Ovary (tissue), 7 donors: ENCODE measurements at regions not wholly inside any gene's neighbourhood (a gene's known extent, or its start where the extent isn't known, plus 50 kb on each side); places are given as distances from the start of the nearest gene placed in this dataset.

Experiments used
- DNase-seq, 5 donors: peaks; one replicate each; pipeline ENCODE4 v3.0.0-alpha.2; 2019 to 2020
- H3K27ac ChIP-seq, 2 donors: fragments of 200-600 bp; one replicate each; pipeline versions ENCODE4 v1.5.1 to v1.8.0; 2019 to 2022
- H3K27me3 ChIP-seq: fragments of 200-600 bp; one replicate; pipeline ENCODE4 v1.8.0; 2022
- H3K36me3 ChIP-seq: fragments of 200-600 bp; sonication (generic); one replicate; pipeline ENCODE4 v1.5.1; 2019
- H3K4me1 ChIP-seq: one replicate; pipeline ENCODE4 v1.8.1; 2013; ENCODE audit warnings: mild to moderate bottlenecking, moderate library complexity; ENCODE audit not compliant: insufficient read depth
- H3K4me3 ChIP-seq: fragments of 200-600 bp; sonication (generic); one replicate; pipeline ENCODE4 v1.5.1; 2017
- H3K9me3 ChIP-seq, 2 donors: fragments of 200-600 bp in 1 of 2; sonication (generic) in 1 of 2; one replicate each; pipeline versions ENCODE4 v1.5.1 to v1.8.1; 2013 to 2019; ENCODE audit warnings: mild to moderate bottlenecking in 1 of 2, moderate library complexity in 1 of 2
- CTCF ChIP-seq, 3 donors: fragments of 450-650 bp in 2 of 3; fragments of 200-600 bp in 1 of 3; IDR thresholded peaks; one replicate each; pipeline versions ENCODE4 v1.5.1 to v1.8.0; 2016 to 2022; ENCODE audit warnings: antibody characterized with exemption in 3 of 3, mild to moderate bottlenecking in 1 of 3
- EP300 ChIP-seq: sonication (generic); formaldehyde crosslinking; IDR thresholded peaks from one replicate; pipeline ENCODE4 v1.6.1; 2017; ENCODE audit warnings: antibody characterized with exemption
- POLR2A ChIP-seq: fragments of 450-650 bp; IDR thresholded peaks from one replicate; pipeline ENCODE4 v1.6.1; 2017; ENCODE audit warnings: antibody characterized with exemption, mild to moderate bottlenecking, moderate library complexity
- WGBS, 3 donors: extraction: QIAGEN DNeasy Blood & Tissue Kit in 1 of 3; methylation state at CpG; one replicate each; pipeline versions ENCODE4 v1.1.5 to v1.1.7; 2013 to 2017; 5-methylcytosine and 5-hydroxymethylcytosine counted together
- intact Hi-C, 4 donors: fragments of 100-400 bp; cut with DNase I; formaldehyde crosslinking; loops; one replicate each; pipeline versions ENCODE4 v1.11.0 to v1.15.1; 2022 to 2023
- donor health status: DM: no; HTN: no; CAD: no; lungs with moderate emphysema.
- donor health status: DM: no; HTN: no; CAD: no.
- donor health status: Bipolar disorder and iron deficiency.
- donor health status: DM: no; HTN: no; CAD: no.
- donor health status: DM: yes; HTN: yes; CAD: no.

DNA sequence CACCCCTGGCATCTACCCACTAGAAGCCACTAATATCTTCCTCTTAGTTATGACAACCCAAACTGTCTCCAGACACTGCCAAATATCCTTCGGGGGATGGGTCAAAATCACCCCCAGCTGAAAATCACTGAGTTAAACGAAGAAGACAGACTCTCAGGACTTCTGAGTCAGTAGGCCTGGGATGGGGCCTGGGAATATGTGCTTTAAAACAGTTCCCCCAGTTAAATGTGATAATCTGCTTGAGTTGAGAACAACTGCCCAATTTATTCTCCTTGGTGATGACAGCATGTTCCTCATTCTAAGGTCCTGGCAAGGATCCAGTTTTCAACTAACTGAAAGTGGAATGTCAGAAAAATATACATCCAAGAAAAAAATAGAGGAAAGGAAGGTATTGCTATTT lies 52.4 kb downstream of the CBLL2 start:
- TF ChIP-seq CTCF (IDR thresholded peaks at IDR 0.05) (no peak), POLR2A (no peak), EP300 (no peak)
- Histone ChIP-seq H3K36me3 (no peaks in the 10 kb centered on the region), H3K4me1 (no peaks in the 10 kb centered on the region), H3K27me3 (no peaks in the 10 kb centered on the region), H3K9me3 (no peaks in the 10 kb centered on the region), H3K4me3 (no peak overlapping the region), H3K27ac (no peak overlapping the region)
- intact Hi-C loops: no loop called here
- 50 to 57% (median 54%) methylated on average over 2 of the region's 2 CpGs for WGBS, 3 donors
- no peak for DNase-seq

DNA sequence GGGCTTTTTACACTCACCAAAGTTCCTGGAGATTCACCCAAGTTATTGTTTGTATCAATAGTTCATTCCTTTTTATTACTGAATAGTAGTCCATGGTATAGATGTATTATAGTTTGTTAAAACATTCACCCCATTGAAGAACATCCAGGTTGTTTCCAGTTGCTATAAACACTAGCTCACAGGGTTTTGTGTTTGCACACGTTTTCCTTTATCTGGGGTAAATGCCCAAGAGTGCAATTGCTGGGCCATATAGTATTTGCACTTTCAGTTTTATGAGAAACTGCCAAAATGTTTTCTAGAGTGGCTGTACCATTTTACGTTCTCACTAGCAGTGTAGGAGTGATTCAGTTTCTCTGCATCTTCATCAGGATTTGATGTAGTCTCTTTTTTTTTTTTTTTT lies 57.1 kb downstream of the CBLL2 start:
- no peak for TF ChIP-seq EP300
- TF ChIP-seq POLR2A: no peak
- TF ChIP-seq CTCF (IDR thresholded peaks at IDR 0.05): no peak
- Histone ChIP-seq H3K27ac (no peak overlapping the region), H3K36me3 (no peaks in the 10 kb centered on the region), H3K4me1 (no peaks in the 10 kb centered on the region), H3K27me3 (no peaks in the 10 kb centered on the region), H3K9me3 (no peaks in the 10 kb centered on the region), H3K4me3 (no peak overlapping the region)
- WGBS, 3 donors: 36 to 41% (median 36%) methylated on average over 2 of the region's 2 CpGs
- no peak for DNase-seq
- intact Hi-C loops: no loop called here

DNA sequence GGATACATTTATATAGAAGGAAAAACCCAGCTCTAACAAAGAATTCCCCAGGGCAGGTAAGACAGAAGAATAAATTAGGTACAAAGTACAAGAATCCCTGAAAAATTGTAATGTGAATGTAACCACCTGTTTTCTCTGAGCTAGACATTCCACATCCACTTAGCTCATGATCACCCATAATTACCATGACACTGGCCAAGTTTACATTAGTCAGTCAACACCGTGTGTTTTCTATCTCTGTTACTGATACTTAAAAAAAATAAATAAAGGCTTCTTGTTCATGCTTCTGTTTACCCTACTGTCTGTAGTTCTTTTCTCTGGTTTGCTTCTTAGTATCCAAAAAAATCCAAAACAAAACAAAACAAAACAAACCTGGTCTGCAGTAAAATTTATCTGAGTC lies 66.0 kb downstream of the CBLL2 start:
- intact Hi-C loops: no loop called here
- DNase-seq: no peak

DNA sequence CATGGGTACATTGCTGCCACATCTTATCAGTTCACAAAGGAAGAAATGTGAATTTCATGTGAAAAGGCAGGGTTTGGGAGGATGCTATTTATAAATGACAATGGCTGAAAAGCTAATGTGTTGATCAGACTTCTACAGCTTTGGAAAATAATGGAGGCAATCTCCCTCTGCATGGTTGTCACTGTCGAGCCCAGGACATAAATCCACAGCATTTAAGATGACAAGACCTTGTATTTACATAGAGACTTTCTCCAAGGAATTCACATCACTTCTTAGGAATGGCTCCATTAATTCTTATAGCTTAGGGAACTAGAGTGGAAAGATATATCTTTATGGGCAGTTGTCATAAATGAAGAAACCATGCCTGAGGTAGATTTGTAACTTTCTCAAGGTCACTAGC lies 66.7 kb downstream of the CBLL2 start:
- no peak overlapping the region for H3K4me3 ChIP-seq
- H3K27me3 ChIP-seq: no peaks in the 10 kb centered on the region
- no peak for DNase-seq
- TF ChIP-seq POLR2A (no peak), EP300 (no peak), CTCF (IDR thresholded peaks at IDR 0.05) (no peak)
- 17 to 33% (median 18%) methylated on average over 1 of the region's 1 CpG for WGBS, 3 donors
- intact Hi-C loops: no loop called here
- no peaks in the 10 kb centered on the region for H3K4me1 ChIP-seq
- H3K36me3 ChIP-seq: no peaks in the 10 kb centered on the region
- no peaks in the 10 kb centered on the region for H3K9me3 ChIP-seq
- H3K27ac ChIP-seq: no peak overlapping the region

More for the DNA sequence above, 66.0 kb downstream of the CBLL2 start:
- Histone ChIP-seq H3K9me3 (no peaks in the 10 kb centered on the region), H3K27ac (no peak overlapping the region), H3K4me1 (no peaks in the 10 kb centered on the region), H3K36me3 (no peaks in the 10 kb centered on the region), H3K27me3 (no peaks in the 10 kb centered on the region), H3K4me3 (no peak overlapping the region)
- TF ChIP-seq POLR2A (no peak), CTCF (IDR thresholded peaks at IDR 0.05) (no peak), EP300 (no peak)
- WGBS, 3 donors: 16 to 20% (median 20%) methylated on average over 1 of the region's 1 CpG

DNA sequence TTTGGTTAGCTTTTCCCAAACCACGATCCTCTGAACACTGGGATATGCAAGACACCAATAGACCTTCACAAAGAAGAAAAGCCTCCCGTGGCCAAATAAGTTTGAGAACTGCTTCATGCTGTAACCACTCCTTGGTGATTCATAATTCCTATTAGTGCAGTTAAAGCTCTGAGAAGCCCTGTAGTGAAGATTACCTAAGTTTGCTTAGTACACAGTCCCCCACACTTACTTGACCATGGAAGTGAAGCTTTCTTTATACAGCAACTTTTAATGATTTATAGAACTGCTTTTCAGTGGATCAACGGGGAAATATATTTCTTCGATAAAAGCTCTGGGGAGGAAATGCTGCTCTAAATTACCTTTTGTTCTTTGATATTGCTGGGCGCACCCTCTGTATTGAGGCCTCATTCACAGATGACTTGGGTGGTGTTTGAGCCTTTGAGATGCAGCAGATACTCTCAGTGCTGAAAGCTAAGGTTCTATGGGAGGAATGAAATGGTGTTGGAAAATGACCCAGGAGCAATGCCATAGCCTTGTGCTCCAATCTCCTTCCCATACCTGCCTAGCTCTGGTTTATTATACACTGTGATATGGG lies 67.4 kb downstream of the CBLL2 start:
- Histone ChIP-seq H3K4me3 (no peak overlapping the region), H3K36me3 (no peaks in the 10 kb centered on the region), H3K4me1 (no peaks in the 10 kb centered on the region), H3K27me3 (no peaks in the 10 kb centered on the region), H3K9me3 (no peaks in the 10 kb centered on the region), H3K27ac (no peak overlapping the region)
- no peak for DNase-seq
- intact Hi-C loops: no loop called here
- TF ChIP-seq POLR2A (no peak), EP300 (no peak), CTCF (IDR thresholded peaks at IDR 0.05) (no peak)
- WGBS, 3 donors: 72 to 84% (median 74%) methylated on average over 5 of the region's 5 CpGs
